Renal cortex interstitium (tissue), 11 donors: ENCODE measurements at regions not wholly inside any gene's neighbourhood (a gene's known extent, or its start where the extent isn't known, plus 50 kb on each side); places are given as distances from the start of the nearest gene placed in this dataset.
"Not testable (repeated sequence)": the region's sequence is repeated elsewhere in the genome, so short reads cannot be mapped to it uniquely, and the experiment has no call there.

Source experiments
- DNase-seq, 11 donors: peaks; one replicate each; pipeline ENCODE4 v3.0.0-alpha.2; 2013; ENCODE audit warnings: low read depth in 9 of 11, low spot score in 4 of 11; ENCODE audit errors: extremely low read depth in 1 of 11

DNA sequence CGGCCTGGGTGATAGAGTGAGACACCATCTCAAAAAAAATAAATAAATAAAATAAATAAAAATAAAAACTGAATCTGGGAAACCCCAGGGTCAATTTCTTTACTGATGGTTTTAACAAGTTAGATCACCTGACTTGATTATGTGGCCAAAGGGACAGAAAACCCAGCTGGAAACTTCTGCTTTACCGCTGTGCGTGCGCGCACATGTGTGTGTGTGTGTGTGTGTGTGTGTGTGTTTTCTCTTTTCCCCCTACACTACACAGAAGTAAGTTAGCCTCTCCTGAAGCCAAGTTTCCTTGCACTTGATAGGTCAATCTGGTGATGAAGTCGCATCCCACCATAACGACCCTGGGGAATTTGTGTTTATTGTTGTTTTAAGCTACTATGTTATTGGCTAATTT lies 105.3 kb upstream of the AMN1 start:
- no peak for DNase-seq

DNA sequence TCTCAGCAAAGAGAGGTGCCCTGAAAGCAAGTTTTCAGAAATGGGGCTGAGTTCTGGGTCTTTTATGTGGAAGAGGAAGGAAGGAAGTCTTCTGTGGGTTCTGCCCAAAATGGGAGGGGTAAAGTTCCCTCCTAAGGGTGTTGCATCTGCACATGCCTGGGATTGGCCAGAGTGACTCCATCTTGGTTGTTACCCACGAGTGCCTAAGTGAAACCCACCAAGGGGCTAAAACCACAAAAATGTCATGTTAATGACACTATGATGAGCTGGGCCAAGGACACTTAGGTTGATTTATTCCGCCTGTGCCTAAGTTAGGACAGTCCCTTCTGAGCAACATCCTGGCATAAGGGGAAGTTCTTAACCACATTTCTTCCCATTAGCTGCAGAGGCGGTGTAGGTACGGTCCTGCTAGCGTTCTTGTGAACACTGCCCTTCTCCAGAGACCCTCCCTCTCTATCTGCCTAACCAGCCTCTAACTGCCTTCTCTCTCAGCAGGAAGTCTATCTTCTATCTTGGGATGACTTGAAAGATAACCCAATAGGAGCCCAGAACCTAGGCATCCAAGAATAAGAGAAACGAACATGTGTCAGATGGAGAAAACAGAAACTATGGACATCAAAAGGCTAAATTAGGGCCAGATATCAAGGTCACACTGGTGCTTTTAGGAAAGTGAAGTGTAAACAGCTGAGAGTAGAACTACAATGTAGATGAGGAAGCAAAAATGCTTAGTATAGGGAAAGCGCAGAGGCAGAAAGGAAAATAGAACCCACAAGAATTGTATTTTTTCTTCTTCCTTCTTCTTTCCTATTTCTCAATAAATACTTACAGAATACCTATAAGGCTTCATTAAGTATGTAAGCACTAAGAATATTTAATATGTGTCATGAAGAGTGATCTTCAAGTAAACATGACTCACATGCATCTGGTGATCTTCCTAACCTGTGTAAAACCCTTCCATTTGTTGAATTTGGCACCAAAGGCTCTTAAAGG lies 104.2 kb upstream of the AMN1 start:
- DNase-seq: no peak

GRCh38 chr12:31828071-31828470 lies 99.2 kb upstream of the AMN1 start:
- DNase-seq: no peak

- DNase-seq: no peak
Observed at GRCh38 chr12:31822761-31823160, 93.9 kb upstream of the AMN1 start.

DNA sequence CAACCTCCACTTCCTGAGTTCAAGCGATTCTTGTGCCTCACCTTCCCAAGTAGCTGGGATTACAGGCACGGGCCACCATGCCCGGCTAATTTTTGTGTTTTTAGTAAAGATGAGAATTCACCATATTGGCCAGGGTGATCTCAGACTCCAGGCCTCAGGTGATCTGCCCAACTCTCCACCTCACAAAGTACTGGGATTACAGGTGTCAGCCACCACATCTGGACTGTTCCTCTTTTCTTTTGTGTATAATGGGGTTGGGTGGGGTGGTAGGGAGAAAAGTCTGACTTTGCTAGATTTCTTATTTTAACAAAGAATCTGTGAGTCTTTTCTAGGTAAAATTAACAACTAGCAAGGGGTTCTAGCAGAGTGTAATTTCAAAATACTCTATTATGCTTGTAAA lies 92.7 kb upstream of the AMN1 start:
- DNase-seq: no peak

DNA sequence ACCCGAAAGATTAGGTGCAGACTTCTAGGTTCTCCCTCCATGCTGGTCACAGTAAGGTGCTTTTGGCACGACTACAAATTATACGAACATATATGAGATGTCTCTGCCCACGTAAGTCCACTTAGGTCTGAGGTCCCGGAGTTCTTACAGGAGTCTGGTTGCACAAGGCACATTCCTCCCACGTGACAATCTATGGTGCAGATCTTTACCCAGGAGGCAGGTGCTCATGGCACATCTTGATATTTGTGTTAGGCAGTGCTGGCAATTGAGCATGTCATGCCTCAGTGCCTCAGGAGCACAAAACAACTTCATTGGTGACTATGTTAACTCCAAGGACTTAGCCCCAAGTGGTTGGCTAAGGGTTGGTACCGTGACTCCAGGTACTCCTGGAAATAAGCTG lies 92.0 kb upstream of the AMN1 start:
- no peak for DNase-seq

DNA sequence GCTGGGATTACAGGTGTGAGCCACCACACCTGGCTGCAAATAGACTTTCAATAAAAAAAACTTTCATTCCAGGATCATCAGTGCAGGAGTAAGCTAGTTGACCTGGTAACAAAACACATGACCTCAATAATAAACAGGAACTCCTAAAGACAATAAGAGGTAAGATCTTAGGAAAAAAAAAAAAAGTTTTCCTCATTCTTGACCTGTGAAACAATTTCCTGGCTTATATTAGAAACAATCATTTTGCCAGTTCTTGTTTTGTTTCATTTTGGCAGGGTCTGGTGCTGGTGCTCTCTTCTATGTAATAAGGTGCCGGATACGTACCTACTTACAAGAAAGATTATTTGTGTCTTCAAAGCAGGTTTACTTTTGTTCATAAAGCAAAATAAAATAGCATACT lies 90.6 kb upstream of the AMN1 start:
- DNase-seq: no peak

GRCh38 chr12:31818623-31819268 lies 89.9 kb upstream of the AMN1 start:
- DNase-seq: no peak

GRCh38 chr12:31817120-31817519 lies 88.3 kb upstream of the AMN1 start:
- no peak for DNase-seq

- DNase-seq: no peak
Observed at GRCh38 chr12:31815096-31815495, 86.3 kb upstream of the AMN1 start.

- no peak for DNase-seq
Observed at GRCh38 chr12:31813305-31813704, 84.5 kb upstream of the AMN1 start.

DNA sequence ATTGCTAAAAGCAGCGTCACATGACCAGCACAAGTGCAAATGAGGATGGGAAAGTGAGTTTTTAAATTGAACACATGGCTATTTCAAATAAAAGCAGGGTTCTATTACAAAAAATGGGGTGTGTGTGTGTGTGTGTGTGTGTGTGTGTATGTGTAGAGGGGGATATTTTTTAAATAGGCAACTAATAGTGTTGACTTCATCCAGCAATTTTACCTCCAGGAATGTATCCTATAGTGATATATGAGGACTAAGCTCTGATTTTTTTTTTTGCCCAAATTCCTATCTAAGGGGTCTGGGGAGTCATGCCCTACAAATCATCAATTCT lies 78.9 kb upstream of the AMN1 start:
- DNase-seq: no peak

DNA sequence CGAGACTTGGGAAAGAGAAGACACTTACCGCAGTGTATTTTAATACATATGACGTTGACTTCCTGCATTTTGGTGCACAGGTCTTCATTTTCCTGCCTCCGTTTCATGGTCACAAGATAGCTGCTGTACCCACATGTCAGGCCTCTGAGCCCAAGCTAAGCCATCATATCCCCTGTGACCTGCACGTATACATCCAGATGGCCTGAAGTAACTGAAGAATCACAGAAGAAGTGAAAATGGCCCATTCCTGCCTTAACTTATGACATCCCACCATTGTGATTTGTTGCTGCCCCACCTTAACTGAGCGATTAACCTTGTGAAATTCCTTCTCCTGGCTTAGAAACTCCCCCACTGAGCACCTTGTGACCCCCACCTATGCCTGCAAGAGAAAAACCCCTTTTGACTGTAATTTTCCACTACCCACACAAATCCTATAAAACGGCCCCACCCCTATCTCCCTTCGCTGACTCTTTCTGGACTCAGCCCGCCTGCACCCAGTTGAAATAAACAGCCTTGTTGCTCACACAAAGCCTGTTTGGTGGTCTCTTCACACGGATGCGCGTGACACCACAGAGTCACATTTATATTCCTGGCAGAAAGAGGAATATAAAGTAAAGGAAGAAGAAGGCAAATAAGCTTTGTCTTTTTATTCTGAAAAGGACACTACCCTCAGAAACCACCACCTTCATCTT lies 78.4 kb upstream of the AMN1 start:
- DNase-seq: not testable (repeated sequence)

DNA sequence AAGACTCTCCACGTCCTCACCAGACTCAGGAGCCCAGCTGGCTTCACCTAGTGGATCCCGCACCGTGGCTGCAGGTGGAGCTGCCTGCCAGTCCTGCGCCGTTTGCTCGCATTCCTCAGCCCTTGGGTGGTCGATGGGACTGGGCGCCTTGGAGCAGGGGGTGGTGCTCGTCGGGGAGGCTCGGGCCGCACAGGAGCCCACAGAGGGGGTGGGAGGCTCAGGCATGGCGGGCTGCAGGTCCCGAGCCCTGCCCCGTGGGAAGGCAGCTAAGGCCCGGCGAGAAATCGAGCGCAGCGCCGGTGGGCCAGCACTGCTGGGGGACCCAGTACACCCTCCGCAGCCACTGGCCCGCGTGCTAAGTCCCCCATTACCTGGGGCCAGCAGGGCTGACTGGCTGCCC lies 76.9 kb upstream of the AMN1 start:
- not testable (repeated sequence) for DNase-seq

DNA sequence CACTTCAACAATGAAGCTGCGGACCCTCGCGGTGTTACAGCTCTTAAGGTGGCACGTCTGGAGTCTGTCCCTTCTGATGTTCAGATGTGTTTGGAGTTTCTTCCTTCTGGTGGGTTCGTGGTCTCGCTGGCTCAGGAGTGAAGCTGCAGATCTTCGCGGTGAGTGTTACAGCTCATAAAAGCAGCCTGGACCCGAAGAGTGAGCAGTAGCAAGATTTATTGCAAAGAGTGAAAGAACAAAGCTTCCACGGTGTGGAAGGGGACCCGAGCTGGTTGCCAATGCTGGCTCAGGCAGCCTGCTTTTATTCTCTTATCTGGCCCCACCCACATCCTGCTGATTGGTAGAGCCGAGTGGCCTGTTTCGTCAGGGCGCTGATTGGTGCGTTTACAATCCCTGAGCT lies 75.9 kb upstream of the AMN1 start:
- DNase-seq: not testable (repeated sequence)

- no peak for DNase-seq
Observed at GRCh38 chr12:31804185-31804504, 75.3 kb upstream of the AMN1 start.

DNA sequence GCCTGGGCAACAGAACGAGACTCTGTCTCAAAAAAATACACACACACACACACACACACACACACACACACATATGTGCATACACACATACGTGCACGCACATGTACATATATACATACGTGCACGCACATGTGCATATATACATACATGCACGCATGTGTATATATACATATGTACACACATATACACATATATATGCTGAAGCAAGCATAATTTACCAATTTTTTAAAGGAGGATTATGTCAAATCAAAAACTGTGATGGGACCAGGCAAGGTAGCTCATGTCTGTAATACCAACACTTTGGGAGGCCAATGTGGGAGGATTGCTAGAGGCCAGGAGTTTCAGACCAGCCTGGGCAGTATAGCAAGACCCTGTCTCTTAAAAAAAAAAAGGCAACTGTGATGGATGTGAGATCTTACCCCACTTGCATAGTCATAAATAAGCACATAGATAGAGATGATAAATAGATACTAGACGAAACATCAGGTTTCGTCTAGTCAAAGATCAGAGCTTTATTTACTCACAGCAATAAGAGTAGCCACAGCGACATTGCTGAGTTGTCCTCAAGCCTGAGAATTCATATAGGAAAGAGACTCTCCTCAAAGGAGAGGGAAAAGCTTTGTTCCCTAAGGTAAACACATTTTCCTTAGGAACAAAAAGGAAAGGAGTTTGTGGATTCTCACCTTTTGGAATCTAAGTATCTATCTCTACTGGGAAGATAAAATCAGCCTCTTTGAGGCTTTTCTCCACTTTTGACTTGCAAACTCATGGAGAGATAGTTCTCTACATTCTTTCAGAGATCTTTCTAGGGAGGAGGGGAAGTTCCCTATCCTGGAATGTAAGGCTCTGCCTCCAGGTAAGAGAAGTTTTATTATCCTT lies 74.7 kb upstream of the AMN1 start:
- no peak for DNase-seq

DNA sequence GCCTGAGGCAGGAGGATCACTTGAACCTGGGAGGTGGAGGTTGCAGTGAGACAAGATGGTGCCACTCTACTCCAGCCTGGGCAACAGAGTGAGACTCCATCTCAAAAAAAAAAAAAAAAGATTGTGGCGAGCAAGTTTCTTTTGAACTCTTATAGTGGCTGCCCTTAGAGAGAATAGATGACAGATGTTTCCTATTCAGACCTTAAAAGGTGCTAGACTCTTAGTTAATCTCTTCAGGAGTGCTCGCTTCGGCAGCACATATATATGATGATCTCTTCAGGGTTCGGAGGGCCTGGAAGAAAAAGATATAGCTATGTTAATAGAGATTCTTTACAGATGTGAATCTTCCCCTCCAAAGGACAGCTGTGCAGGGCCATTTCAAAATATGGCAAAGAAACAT lies 73.1 kb upstream of the AMN1 start:
- DNase-seq: no peak

- no peak for DNase-seq
Observed at GRCh38 chr12:31797230-31797872, 68.5 kb upstream of the AMN1 start.
